ENCODE measurements at regions not wholly inside any gene's neighbourhood (a gene's known extent, or its start where the extent isn't known, plus 50 kb on each side); places are given as distances from the start of the nearest gene placed in this dataset.

DNA sequence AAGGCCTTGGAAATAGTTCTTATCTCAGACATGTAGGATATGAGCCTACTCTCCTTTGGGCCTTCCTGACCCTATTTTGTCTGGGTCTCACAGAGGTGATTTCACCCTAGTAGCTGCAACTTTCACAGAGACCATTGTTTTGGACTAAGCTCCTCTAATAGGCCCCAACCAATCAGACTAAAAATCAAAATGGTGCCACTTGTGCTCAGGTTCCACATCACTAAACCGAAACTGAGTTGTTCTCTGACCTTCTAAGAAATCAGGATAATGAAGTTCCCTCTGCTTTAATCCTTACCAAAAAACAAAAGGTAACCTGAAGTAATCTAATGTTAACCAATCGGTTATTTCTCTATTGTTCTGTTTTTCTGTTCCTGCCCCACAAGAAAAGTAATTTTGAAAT is 143.6 kb downstream of the CD24 start:
- TF ChIP-seq, protein P1, sequence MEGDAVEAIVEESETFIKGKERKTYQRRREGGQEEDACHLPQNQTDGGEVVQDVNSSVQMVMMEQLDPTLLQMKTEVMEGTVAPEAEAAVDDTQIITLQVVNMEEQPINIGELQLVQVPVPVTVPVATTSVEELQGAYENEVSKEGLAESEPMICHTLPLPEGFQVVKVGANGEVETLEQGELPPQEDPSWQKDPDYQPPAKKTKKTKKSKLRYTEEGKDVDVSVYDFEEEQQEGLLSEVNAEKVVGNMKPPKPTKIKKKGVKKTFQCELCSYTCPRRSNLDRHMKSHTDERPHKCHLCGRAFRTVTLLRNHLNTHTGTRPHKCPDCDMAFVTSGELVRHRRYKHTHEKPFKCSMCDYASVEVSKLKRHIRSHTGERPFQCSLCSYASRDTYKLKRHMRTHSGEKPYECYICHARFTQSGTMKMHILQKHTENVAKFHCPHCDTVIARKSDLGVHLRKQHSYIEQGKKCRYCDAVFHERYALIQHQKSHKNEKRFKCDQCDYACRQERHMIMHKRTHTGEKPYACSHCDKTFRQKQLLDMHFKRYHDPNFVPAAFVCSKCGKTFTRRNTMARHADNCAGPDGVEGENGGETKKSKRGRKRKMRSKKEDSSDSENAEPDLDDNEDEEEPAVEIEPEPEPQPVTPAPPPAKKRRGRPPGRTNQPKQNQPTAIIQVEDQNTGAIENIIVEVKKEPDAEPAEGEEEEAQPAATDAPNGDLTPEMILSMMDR (IDR thresholded peaks at IDR 0.05; ENCODE audit: partially characterized antibody, unreplicated experiment) = no peak
- no peak overlapping the region for H3K27ac Mint-ChIP-seq (ENCODE audit: unreplicated experiment)

DNA sequence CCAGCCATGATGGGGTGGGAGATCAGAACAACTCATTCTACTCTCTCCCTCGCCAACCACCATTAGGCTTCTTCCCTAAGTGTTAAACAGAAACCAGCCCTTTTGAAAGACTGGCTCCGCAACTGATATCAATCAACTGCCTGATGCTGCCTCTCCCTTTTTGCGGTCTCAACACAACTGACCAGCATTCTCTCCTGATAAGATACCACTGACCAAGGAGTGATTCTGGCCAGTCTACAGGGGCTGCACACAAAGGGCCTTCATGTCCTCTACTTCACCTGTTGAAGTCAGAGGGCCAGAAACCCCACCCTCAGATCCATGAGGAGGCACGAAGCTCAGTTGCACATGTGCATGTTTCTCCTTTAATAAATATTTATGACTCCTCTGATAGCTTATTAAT is 145.1 kb downstream of the CD24 start:
- H3K36me3 Mint-ChIP-seq (ENCODE audit: unreplicated experiment) = no peaks in the 10 kb centered on the region
- H3K4me3 Mint-ChIP-seq (ENCODE audit: unreplicated experiment) = no peak overlapping the region
- peaks cover 2% of the 10 kb centered on the region for H3K9me3 Mint-ChIP-seq (ENCODE audit: unreplicated experiment)
- H3K27ac Mint-ChIP-seq (ENCODE audit: unreplicated experiment) = no peak overlapping the region
- TF ChIP-seq, protein P1 (IDR thresholded peaks at IDR 0.05; ENCODE audit: partially characterized antibody, unreplicated experiment) = no peak
- no peaks in the 10 kb centered on the region for H3K27me3 Mint-ChIP-seq (ENCODE audit: unreplicated experiment)
- no peaks in the 10 kb centered on the region for H3K4me1 Mint-ChIP-seq (ENCODE audit: low read depth, unreplicated experiment)
- DNase-seq = no peak

More for the DNA sequence above, 143.6 kb downstream of the CD24 start:
- no peak overlapping the region for H3K4me3 Mint-ChIP-seq (ENCODE audit: unreplicated experiment)
- H3K27me3 Mint-ChIP-seq (ENCODE audit: unreplicated experiment) = no peaks in the 10 kb centered on the region
- H3K9me3 Mint-ChIP-seq (ENCODE audit: unreplicated experiment) = peaks cover 2% of the 10 kb centered on the region
- DNase-seq = no peak
- no peaks in the 10 kb centered on the region for H3K36me3 Mint-ChIP-seq (ENCODE audit: unreplicated experiment)
- no peaks in the 10 kb centered on the region for H3K4me1 Mint-ChIP-seq (ENCODE audit: low read depth, unreplicated experiment)

DNA sequence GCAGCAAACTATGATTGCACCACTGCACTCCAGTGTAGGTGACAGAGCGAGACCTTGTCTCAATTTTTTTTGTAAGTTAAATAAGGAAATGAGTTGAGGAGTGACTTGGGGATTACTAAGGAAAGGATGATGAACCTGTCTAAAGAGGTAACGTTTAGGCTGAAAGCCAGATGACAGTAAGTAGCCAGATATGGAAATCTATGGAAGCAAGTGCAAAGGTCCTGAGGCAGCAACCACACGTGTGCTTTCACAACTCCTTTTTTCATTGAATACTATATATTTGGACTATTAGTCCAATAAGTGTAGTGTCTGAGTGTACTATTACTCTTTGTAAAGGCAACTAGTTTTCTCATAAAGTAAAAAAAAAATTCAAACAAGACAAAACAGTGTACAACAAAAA is 147.4 kb downstream of the CD24 start:
- TF ChIP-seq, protein P1 (IDR thresholded peaks at IDR 0.05; ENCODE audit: partially characterized antibody, unreplicated experiment) = no peak
- Mint-ChIP-seq H3K36me3 (ENCODE audit: unreplicated experiment) (no peaks in the 10 kb centered on the region), H3K27ac (ENCODE audit: unreplicated experiment) (no peak overlapping the region), H3K4me1 (ENCODE audit: low read depth, unreplicated experiment) (no peaks in the 10 kb centered on the region), H3K9me3 (ENCODE audit: unreplicated experiment) (peaks cover 2% of the 10 kb centered on the region), H3K4me3 (ENCODE audit: unreplicated experiment) (no peak overlapping the region), H3K27me3 (ENCODE audit: unreplicated experiment) (no peaks in the 10 kb centered on the region)
- no peak for DNase-seq

DNA sequence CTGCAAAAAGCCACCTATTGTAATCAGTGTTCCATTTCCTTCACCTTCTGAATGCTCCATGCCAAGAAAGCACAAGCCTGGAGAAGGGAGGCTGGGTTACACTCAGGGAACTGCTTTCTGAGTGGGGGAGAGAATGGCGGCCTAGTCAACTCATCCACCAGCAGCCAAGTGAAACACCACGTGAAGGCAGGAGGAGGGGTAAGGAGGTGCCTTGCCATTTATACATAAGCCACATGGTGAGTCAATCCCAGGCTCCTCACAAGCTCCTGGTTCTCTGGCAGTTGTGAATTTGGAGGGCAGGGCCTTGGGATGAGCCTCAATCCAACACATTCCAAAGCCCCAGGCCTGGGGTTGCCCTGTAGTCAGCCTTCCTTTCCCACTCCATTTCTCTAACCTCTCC is 149.4 kb downstream of the CD24 start:
- H3K27ac Mint-ChIP-seq (ENCODE audit: unreplicated experiment) = no peak overlapping the region
- peaks cover 2% of the 10 kb centered on the region for H3K9me3 Mint-ChIP-seq (ENCODE audit: unreplicated experiment)
- no peak overlapping the region for H3K4me3 Mint-ChIP-seq (ENCODE audit: unreplicated experiment)
- no peaks in the 10 kb centered on the region for H3K36me3 Mint-ChIP-seq (ENCODE audit: unreplicated experiment)
- H3K4me1 Mint-ChIP-seq (ENCODE audit: low read depth, unreplicated experiment) = no peaks in the 10 kb centered on the region
- no peaks in the 10 kb centered on the region for H3K27me3 Mint-ChIP-seq (ENCODE audit: unreplicated experiment)
- TF ChIP-seq, protein P1 (IDR thresholded peaks at IDR 0.05; ENCODE audit: partially characterized antibody, unreplicated experiment) = no peak
- no peak for DNase-seq

DNA sequence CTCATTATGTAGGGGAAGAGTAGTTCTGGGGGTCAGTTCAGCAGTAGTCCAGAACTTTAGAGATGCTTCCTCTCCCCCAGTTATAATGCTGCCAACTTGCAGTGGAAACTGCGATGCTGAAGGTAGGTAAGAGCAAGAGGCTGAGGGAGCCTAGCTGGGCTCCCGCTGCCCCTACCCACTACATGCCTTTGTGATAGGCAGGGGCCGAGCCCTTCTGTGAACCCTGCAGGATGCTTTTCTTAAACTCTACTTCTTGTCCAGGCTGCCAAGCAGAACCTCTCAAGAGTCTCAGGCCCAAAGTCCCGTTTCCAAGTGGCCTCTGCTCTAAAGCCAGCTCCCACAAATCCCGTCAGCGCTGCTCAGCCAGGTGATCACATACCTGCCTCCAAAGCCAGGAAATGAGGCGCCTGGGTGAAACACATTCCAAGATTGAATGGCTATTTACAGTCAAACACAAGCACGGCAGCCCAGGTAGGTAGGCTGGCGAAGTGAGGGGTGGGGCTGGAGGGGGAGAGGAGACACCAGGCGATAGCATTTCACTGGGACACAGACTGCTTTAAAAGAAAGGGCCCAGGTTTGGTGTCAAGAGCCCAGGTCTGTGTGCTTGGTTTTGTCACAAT is 150.7 kb downstream of the CD24 start:
- Mint-ChIP-seq H3K27me3 (ENCODE audit: unreplicated experiment) (no peaks in the 10 kb centered on the region), H3K36me3 (ENCODE audit: unreplicated experiment) (no peaks in the 10 kb centered on the region), H3K27ac (ENCODE audit: unreplicated experiment) (no peak overlapping the region), H3K9me3 (ENCODE audit: unreplicated experiment) (no peaks in the 10 kb centered on the region), H3K4me1 (ENCODE audit: low read depth, unreplicated experiment) (no peaks in the 10 kb centered on the region), H3K4me3 (ENCODE audit: unreplicated experiment) (no peak overlapping the region)
- no peak for DNase-seq
- TF ChIP-seq, protein P1 (IDR thresholded peaks at IDR 0.05; ENCODE audit: partially characterized antibody, unreplicated experiment) = no peak
